HFFc6 (cell line): ENCODE measurements at regions not wholly inside any gene's neighbourhood (a gene's known extent, or its start where the extent isn't known, plus 50 kb on each side); places are given as distances from the start of the nearest gene placed in this dataset.

Experiments used
- DNase-seq: peaks from one replicate; pipeline ENCODE4 v3.0.0-alpha.2; 2018
- H3K27ac Mint-ChIP-seq: 2 replicates; pipeline ENCODE4 v1.8.0; 2020; ENCODE audit warnings: mild to moderate bottlenecking, mixed read lengths
- H3K27me3 Mint-ChIP-seq: 2 replicates; pipeline ENCODE4 v1.8.0; 2021; ENCODE audit warnings: mild to moderate bottlenecking, moderate library complexity, mixed read lengths; ENCODE audit not compliant: insufficient read depth
- H3K36me3 Mint-ChIP-seq: 2 replicates; pipeline ENCODE4 v1.8.0; 2021; ENCODE audit warnings: low read depth, mixed read lengths
- H3K4me1 Mint-ChIP-seq: 2 replicates; pipeline ENCODE4 v1.8.0; 2020; ENCODE audit warnings: low read depth, mixed read lengths
- H3K4me3 Mint-ChIP-seq: 2 replicates; pipeline ENCODE4 v1.8.0; 2020; ENCODE audit warnings: mild to moderate bottlenecking, moderate library complexity, mixed read lengths
- H3K9me3 Mint-ChIP-seq: 2 replicates; pipeline ENCODE4 v1.8.0; 2020; ENCODE audit warnings: mild to moderate bottlenecking, mixed read lengths
- TF ChIP-seq, protein P1 (sequence below): fragments of 200-600 bp; sonication (generic); IDR thresholded peaks from 2 replicates; pipeline ENCODE4 v1.5.0; 2021; ENCODE audit warnings: antibody characterized with exemption, mild to moderate bottlenecking

DNA sequence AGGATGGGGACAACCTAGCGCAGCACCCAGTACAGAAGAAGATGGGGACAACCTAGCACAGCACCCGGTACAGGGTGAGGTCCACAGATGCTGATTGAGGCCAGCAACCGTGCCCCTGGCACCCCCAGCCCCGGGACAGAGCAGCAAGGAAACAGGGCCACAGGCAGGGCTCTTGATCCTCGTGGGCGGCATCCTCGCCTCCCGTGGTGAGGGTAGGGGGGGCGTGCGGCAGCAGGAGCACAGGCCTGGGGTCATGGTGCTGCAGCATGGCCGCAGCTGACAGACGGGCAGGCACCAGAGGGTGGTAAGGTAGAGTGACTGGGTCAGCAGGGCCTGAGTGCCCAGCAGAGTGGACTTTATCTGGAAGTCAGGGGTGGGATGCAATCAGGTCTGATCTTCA lies 89.5 kb downstream of the HMX1 start:
- Mint-ChIP-seq H3K9me3 (peaks cover 9% of the 10 kb centered on the region; the same call in 1 of the 2 replicates), H3K36me3 (no peaks in the 10 kb centered on the region), H3K27ac (no peak overlapping the region)

DNA sequence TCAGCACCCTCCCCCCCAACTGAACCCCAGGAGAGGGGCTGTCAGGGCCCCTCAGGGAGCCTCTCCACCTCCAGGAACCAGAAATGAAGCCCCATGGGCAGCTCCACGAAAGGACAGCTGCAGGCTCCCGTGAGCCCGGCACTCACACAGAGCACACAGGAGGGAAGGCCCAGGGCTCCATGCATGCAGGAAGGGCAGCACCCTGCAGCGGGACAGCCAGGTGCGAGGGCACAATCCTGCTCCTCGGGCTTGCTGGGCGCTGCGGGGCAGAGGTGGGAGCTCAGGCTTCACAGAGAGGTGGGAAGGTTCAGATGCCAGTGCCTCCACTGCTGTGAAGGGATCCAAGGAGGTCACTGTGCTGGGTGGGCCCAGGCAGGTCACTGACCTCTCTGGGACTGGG lies 90.0 kb downstream of the HMX1 start:
- no peaks in the 10 kb centered on the region for H3K4me1 Mint-ChIP-seq
- H3K27me3 Mint-ChIP-seq, result peaks cover 2% of the 10 kb centered on the region
- no peak overlapping the region for H3K27ac Mint-ChIP-seq
- DNase-seq, result no peak
- peaks cover 4% of the 10 kb centered on the region; the same call in 1 of the 2 replicates for H3K9me3 Mint-ChIP-seq
- H3K36me3 Mint-ChIP-seq, result no peaks in the 10 kb centered on the region
- TF ChIP-seq, protein P1, sequence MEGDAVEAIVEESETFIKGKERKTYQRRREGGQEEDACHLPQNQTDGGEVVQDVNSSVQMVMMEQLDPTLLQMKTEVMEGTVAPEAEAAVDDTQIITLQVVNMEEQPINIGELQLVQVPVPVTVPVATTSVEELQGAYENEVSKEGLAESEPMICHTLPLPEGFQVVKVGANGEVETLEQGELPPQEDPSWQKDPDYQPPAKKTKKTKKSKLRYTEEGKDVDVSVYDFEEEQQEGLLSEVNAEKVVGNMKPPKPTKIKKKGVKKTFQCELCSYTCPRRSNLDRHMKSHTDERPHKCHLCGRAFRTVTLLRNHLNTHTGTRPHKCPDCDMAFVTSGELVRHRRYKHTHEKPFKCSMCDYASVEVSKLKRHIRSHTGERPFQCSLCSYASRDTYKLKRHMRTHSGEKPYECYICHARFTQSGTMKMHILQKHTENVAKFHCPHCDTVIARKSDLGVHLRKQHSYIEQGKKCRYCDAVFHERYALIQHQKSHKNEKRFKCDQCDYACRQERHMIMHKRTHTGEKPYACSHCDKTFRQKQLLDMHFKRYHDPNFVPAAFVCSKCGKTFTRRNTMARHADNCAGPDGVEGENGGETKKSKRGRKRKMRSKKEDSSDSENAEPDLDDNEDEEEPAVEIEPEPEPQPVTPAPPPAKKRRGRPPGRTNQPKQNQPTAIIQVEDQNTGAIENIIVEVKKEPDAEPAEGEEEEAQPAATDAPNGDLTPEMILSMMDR, result no peak
- H3K4me3 Mint-ChIP-seq, result no peak overlapping the region

More for the DNA sequence above, 89.5 kb downstream of the HMX1 start:
- Mint-ChIP-seq H3K4me3 (no peak overlapping the region), H3K4me1 (no peaks in the 10 kb centered on the region), H3K27me3 (peaks cover 2% of the 10 kb centered on the region)
- TF ChIP-seq, protein P1, result no peak
- no peak for DNase-seq

DNA sequence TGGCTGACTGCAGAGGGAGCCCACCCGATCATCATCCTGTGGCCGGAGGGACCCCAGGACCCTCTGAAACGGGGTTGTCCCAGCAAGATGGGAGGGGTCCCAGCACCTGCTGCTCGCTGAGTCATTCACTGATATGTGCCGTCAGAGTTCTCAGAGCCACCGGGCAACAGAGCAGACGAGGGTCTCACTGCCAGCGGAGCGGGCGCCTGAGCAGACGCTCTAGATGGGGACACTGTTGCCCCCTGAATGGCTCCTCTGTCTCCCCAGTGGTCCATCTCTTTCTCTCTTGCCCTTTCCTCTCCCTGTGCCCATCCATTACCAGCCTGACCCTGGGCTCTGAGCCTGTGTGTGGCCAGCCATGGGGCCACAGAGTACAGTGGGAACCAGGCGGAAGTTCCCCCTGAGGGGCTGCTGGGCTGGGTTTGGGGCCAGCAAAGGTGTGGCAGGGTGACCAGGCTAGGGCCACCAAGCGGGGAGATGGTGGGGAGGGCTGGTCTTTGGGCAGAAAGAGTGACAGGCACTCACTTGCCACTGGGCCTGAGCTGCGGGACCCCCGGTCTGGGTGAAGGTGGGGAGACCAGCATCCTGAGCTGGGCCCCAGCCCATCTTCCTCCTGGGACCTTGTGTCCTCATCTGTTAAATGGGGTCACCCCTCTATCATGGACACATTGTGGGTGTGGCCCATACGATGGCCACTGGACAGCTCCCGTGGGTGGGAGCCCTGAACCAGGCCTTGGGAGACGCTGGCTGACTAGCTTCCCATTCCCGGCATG lies 90.9 kb downstream of the HMX1 start:
- no peak overlapping the region for H3K27ac Mint-ChIP-seq
- H3K36me3 Mint-ChIP-seq, result no peaks in the 10 kb centered on the region
- TF ChIP-seq, protein P1, result no peak
- H3K4me1 Mint-ChIP-seq, result no peaks in the 10 kb centered on the region
- peaks cover 2% of the 10 kb centered on the region for H3K27me3 Mint-ChIP-seq
- peaks cover 8% of the 10 kb centered on the region; the same call in 1 of the 2 replicates for H3K9me3 Mint-ChIP-seq
- no peak overlapping the region for H3K4me3 Mint-ChIP-seq
- DNase-seq, result no peak

DNA sequence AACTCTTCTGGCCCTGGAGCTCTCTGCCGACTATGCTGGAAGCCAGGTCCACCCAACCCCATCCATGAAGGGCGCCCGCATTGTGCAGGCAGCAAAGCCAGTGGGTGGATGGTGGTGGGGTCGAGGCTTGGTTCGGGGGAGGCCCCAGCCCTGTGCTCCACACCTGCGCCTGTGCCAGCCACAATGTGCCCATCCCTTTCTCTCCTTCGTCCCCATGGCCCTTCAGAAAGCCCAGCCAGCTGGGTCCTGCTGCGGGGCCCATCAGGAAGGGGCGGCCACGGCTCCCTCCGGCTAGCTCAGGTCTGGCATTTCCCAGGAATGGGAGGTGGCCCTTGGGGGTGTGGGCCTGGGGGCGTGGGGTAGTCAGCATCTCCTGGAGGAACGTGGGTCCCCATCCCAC lies 91.6 kb downstream of the HMX1 start:
- no peak overlapping the region for H3K4me3 Mint-ChIP-seq
- TF ChIP-seq, protein P1, result no peak
- DNase-seq, result no peak
- peaks cover 2% of the 10 kb centered on the region for H3K27me3 Mint-ChIP-seq
- no peak overlapping the region for H3K27ac Mint-ChIP-seq
- peaks cover 10% of the 10 kb centered on the region for H3K9me3 Mint-ChIP-seq
- no peaks in the 10 kb centered on the region for H3K36me3 Mint-ChIP-seq
- no peaks in the 10 kb centered on the region for H3K4me1 Mint-ChIP-seq

DNA sequence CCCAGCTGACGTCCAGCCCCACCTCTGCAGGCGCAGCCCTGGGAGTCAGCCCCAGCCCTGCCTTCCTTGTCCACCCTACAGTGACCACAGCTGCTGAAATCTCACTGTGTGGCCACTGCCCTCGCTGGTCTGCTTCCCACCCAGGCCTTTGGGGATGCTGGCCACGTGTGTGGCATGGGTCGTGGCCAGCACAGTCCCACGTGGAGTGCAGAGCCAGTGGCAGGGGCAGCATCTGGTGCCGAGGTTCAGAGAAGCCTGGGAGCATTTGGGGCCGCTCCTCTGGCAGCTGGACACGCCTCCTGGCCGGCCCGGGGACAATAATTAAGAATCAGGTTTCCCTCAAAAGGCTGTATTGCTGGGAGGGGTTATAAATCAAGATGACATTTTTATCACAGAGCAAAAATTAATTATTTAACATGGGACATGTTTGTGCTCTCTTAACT lies 92.1 kb downstream of the HMX1 start:
- Mint-ChIP-seq H3K36me3 (no peaks in the 10 kb centered on the region), H3K4me3 (no peak overlapping the region), H3K27ac (no peak overlapping the region), H3K4me1 (no peaks in the 10 kb centered on the region), H3K27me3 (peaks cover 2% of the 10 kb centered on the region), H3K9me3 (peaks cover 16% of the 10 kb centered on the region)
- no peak for DNase-seq
- TF ChIP-seq, protein P1, result no peak
